NCI-H510A treated with DMSO at 0.1 percent for 48 hours (cell line): ENCODE measurements at regions not wholly inside any gene's neighbourhood (a gene's known extent, or its start where the extent isn't known, plus 50 kb on each side); places are given as distances from the start of the nearest gene placed in this dataset.
A peak's percentile ranks its signal among the peaks of the same experiment; 100 is the strongest.
"Not testable (repeated sequence)": the region's sequence is repeated elsewhere in the genome, so short reads cannot be mapped to it uniquely, and the experiment has no call there.

Experiments
- DNase-seq: peaks from one replicate; lab custom pipeline; 2025; lab: John Stamatoyannopoulos, UW

GRCh38 chr10:65040796-65041195 is 1519.6 kb downstream of the REEP3 start:
- DNase-seq, result no peak

DNA sequence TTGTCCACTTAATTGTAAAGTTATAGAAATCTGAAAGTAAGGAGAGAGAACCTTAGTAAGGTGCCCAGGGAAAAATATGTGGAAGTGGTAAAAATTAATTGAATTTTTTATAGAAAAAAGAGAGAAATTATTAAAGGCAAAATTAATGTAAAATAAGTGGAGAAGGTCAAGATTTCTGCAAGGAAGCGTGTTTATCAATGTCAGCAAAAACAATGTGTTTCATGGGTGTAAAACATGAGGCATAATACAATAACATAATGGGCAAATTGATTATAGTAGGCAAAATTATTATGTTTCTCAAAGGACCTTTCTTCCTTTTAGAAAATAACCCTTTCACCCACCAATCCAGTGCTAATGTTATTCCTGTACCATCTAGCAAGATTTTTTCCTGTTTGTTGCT is 1520.1 kb downstream of the REEP3 start:
- no peak for DNase-seq

DNA sequence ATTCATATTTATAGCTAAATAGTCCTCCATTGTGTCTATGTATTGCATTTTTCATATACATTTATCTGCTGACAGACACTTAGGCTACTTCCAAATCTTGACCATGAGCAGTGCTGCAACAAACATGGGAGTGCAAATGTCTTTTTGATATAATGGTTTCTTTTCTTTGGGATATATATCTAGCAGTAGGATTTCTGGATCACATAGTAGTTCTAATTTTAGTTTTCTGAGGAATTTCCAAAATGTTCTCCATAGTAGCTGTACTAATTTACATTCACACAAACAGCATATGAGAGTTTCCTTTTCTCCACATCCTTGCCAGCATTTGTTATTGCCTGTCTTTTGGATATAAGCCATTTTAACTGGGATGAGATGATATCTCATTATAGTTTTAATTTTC is 1521.3 kb downstream of the REEP3 start:
- DNase-seq, result no peak

- no peak for DNase-seq
Observed at GRCh38 chr10:65046831-65047230, 1525.6 kb downstream of the REEP3 start.

DNA sequence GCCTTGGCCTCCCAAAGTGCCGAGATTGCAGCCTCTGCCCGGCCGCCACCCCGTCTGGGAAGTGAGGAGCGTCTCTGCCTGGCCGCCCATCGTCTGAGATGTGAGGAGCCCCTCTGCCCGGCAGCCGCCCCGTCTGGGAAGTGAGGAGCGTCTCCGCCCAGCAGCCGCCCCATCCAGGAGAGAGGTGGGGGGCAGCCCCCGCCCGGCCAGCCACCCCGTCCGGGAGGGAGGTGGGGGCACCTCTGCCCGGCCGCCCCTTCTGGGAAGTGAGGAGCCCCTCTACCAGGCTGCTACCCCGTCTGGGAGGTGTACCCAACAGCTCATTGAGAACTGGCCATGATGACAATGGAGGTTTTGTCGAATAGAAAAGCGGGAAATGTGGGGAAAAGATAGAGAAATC is 1530.9 kb downstream of the REEP3 start:
- not testable (repeated sequence) for DNase-seq

- not testable (repeated sequence) for DNase-seq
Observed at GRCh38 chr10:65053397-65053796, 1532.2 kb downstream of the REEP3 start.

DNA sequence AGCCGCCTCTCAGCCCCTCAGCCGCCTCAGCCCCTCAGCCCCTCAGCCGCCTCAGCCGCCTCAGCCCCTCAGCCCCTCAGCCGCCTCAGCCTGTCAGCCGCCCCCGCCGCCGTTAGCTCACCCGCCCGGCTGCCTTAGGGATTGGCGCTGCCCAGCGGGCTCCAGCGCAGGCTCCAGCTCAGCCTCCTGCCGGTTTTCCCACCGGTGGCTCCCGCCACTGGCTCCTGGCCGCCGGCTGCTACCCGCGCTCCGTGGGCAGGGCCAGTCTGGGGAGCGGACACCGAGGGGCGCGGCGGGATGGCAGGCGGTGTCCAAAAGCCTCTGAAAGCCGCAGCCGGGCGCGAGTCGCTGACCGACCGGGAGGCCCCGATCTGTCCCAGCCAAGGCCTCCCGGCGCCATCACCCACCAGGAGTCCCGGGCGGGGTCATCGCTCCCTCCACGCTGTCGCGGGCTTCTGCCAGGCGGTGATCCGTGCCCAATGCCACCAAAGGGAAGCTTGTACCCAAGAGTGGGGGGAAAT is 1532.7 kb downstream of the REEP3 start:
- not testable (repeated sequence) for DNase-seq

DNA sequence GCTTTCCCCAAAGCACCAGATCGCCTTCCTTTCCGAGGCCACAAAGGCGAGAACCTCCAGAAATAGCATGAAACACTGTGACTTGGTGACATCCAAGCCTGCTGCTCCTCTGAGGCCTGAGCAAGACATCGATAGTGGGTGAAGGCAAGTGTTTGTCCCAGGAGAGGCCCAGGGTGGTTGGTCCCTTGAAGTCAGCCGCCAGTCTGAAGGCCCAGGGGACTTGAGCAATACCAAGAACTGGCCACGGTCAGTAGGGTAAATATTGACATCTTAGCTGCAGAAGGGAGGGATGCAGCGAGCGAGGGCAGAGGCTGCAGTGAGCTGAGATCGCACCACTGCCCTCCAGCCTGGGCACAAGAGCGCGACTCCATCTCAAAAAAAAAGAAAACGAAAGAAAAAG is 1533.5 kb downstream of the REEP3 start:
- DNase-seq, result not testable (repeated sequence)

DNA sequence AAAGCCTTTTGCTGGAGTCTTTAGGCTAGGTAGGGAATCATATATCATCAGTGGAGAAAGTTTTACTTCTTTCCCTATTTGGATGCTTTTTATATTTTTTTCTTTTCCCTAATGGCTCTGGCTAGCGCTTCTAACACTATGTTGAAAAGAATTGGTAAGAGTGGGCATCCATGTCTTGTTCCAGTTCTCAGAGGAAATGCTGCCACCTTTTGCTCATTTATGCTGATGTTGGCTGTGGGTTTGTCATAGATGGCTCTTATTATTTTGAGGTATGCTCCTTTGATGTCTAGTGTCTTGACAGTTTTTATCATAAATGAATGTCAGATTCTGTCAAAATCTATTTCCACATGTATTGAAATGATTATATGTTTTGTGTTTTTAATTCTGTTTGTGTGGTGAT is 1544.1 kb downstream of the REEP3 start:
- DNase-seq, result no peak

DNA sequence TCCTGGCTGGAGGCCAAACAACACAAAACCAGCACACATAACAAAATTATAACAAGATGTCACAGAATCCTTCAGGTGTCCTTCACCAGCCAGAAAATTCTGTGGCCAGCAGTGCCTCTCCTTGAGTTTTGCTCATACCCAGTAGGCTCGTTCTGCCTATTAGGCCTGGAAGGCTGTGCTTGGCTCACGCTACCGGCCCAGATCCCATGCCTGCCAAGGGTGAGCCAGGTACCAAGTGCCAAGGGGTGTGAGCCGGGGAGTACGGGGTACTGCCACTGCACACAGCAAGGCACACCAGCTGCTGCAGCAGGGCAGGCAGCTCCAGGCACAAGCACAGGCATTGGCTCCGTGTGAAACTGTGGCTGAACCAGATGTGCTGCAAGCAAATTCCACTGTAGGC is 1562.0 kb downstream of the REEP3 start:
- DNase-seq, result no peak

DNA sequence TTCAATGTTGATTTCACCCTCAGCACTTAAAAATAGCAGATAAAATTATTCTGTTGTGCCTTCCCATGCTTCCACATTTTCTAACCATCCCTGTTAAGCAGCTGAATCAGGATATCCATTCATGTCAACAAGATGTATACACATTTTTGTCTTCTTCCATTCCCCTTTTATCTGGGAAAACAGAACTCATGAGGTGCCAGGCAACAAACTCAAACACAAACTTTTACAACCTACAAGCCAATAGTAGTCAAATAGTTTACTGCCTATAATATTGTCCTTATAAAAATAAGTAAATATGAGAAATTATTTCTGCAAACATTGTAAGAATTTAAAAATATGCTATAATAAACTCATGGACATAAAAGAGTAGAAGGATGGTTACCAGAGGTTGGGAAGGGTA is 1569.8 kb downstream of the REEP3 start:
- DNase-seq, result no peak

GRCh38 chr10:65100146-65100545 is 1578.9 kb downstream of the REEP3 start:
- no peak for DNase-seq

GRCh38 chr10:65100881-65101280 is 1579.7 kb downstream of the REEP3 start:
- not testable (repeated sequence) for DNase-seq

- no peak for DNase-seq
Observed at GRCh38 chr10:65110009-65110408, 1588.8 kb downstream of the REEP3 start.

DNA sequence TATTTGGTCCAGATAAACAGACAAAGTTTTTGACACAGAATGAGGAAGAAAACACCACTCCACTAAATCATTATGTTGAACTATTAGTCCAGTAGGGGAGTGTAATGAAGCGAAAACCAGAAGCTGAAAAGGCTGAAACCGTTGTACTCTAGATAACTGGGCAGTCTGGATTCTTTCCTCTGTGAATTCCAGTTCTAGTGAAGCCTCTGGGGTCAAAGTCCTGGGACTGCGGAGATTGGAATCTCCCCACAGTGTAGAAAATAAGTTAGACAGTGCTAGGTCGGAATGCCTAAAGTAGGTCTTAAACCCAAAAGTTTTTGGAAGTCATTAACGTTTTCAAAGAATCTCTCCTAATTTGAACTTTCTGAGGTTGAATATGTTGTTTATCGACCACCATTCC is 1589.9 kb downstream of the REEP3 start:
- DNase-seq, result not testable (repeated sequence)

GRCh38 chr10:65112573-65112972 is 1591.4 kb downstream of the REEP3 start:
- no peak for DNase-seq

GRCh38 chr10:65123120-65123519 is 1601.9 kb downstream of the REEP3 start:
- DNase-seq, result peak; percentile 28

- DNase-seq, result no peak
Observed at GRCh38 chr10:65125212-65125611, 1604.0 kb downstream of the REEP3 start.

GRCh38 chr10:65126288-65126687 is 1605.1 kb downstream of the REEP3 start:
- no peak for DNase-seq

- DNase-seq, result no peak
Observed at GRCh38 chr10:65128277-65128676, 1607.1 kb downstream of the REEP3 start.

DNA sequence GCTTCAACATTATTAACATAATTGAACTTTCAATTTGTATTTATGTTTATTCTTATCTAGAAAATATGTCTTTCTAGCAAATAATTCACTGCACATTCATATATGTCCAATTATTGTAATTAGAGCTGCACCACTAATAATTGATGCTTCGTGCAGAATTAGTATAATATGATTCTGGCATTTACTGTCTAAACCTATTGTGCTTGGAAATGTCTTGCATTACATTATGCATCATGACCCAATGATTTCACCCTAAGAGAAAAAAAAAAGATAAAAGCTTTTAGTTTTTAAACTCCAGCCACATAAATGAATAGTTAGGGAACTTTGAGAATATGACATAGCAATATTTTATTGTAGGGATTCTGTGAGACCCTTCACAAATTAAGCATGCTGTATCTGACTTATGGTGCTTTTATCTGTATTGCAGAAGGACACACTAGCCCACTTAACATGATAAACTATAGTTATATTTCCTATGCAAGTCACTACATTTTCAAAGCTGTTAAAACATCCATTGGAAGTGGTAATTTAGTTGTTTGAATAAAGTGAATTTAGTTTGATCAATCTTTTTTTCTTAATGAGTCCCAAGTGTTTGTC is 1609.1 kb downstream of the REEP3 start:
- DNase-seq, result no peak

DNA sequence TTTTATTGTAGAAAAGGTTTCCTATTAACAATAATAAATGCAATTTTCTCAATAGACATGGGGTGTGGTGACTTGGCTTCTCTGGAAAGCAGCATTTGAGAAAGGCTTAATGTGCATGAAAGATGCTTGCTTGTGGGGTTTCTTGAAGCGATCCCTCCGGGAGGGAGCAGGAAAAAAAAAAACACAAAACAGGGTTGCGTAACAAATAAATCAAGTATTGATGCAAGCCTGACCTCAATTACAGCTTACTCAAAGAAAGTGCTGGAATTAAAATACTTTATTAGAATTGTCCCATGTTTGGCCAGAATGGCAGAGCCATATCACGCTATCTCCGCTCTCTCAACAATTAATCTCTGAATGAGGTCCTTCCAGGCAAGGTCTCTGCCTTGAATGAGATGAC is 1612.5 kb downstream of the REEP3 start:
- DNase-seq, result no peak

DNA sequence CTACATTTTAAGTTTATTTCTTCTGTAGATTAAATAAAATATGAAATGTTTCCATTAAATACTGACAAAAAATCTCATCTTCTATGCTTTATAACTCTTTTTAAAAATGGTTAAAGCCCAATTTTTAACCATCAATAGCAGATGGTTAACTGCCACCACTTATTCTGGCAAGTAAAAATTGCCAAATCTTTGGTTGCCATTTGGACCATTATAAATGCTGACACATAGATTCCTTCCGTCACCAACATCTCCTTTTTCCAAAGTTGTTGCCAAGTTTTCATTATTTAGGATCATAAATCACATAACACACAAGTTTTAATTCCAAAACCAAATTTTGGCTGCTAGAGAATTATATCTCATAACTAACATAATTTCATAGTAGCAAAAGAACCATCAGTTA is 1614.3 kb downstream of the REEP3 start:
- no peak for DNase-seq
